ENCODE measurements at regions not wholly inside any gene's neighbourhood (a gene's known extent, or its start where the extent isn't known, plus 50 kb on each side); places are given as distances from the start of the nearest gene placed in this dataset.

- 25% methylated on average over 4 of the region's 4 CpGs for WGBS (ENCODE audit: insufficient coverage, low coverage, missing lambda C conversion rate)
- CTCF ChIA-PET (ENCODE audit: low intra/inter-chr PET ratio) = no interaction called here
Observed at GRCh38 chr18:54742120-54742519, 86.2 kb upstream of the RAB27B start.

GRCh38 chr18:54742659-54743604 lies 85.3 kb upstream of the RAB27B start:
- no peak overlapping the region for H3K9ac ChIP-seq (ENCODE audit: insufficient read depth in 1 of 2, low read depth in 2 of 2, low read length in 2 of 2)
- H2AFZ ChIP-seq (ENCODE audit: low read depth, low read length) = no peak overlapping the region
- H4K20me1 ChIP-seq (replicated peaks; ENCODE audit: control insufficient read depth, insufficient read depth, low read length) = no peaks in the 10 kb centered on the region
- TF ChIP-seq, protein P1, sequence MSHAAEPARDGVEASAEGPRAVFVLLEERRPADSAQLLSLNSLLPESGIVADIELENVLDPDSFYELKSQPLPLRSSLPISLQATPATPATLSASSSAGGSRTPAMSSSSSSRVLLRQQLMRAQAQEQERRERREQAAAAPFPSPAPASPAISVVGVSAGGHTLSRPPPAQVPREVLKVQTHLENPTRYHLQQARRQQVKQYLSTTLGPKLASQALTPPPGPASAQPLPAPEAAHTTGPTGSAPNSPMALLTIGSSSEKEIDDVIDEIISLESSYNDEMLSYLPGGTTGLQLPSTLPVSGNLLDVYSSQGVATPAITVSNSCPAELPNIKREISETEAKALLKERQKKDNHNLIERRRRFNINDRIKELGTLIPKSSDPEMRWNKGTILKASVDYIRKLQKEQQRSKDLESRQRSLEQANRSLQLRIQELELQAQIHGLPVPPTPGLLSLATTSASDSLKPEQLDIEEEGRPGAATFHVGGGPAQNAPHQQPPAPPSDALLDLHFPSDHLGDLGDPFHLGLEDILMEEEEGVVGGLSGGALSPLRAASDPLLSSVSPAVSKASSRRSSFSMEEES (CRISPR knock-in tag; IDR thresholded peaks at IDR 0.05) = no peak
- TF ChIP-seq FOXA3 (CRISPR knock-in tag; conservative IDR thresholded peaks at IDR 0.05 in 1 of 2, IDR thresholded peaks at IDR 0.05 in 1 of 2) (peak in 1 of 2 experiments; percentile 40; a peak in 1 of 4 replicates), KAT7 (CRISPR knock-in tag; IDR thresholded peaks at IDR 0.05; ENCODE audit: borderline replicate concordance) (no peak), ZNF124 (CRISPR knock-in tag; IDR thresholded peaks at IDR 0.05) (no peak), NELFE (IDR thresholded peaks at IDR 0.05; ENCODE audit: insufficient read depth, insufficient read length) (no peak), RAD51 (IDR thresholded peaks at IDR 0.05; ENCODE audit: borderline replicate concordance, low read depth) (no peak), NCOA2 (IDR thresholded peaks at IDR 0.05; ENCODE audit: partially characterized antibody in 2 of 2) (no peak)
- TF ChIP-seq, protein P2, sequence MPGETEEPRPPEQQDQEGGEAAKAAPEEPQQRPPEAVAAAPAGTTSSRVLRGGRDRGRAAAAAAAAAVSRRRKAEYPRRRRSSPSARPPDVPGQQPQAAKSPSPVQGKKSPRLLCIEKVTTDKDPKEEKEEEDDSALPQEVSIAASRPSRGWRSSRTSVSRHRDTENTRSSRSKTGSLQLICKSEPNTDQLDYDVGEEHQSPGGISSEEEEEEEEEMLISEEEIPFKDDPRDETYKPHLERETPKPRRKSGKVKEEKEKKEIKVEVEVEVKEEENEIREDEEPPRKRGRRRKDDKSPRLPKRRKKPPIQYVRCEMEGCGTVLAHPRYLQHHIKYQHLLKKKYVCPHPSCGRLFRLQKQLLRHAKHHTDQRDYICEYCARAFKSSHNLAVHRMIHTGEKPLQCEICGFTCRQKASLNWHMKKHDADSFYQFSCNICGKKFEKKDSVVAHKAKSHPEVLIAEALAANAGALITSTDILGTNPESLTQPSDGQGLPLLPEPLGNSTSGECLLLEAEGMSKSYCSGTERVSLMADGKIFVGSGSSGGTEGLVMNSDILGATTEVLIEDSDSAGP (CRISPR knock-in tag; IDR thresholded peaks at IDR 0.05) = no peak
- ATAC-seq = no peak
- H3K27ac ChIP-seq (ENCODE audit: extremely low read depth, low read depth, low read length) = no peak overlapping the region
- no TSS peak for BruUV-seq (replicated peaks)
- ChIA-PET POLR2A (no interaction called here), CTCF (ENCODE audit: low intra/inter-chr PET ratio) (no interaction called here)
- FAIRE-seq = no peak
- H3K79me2 ChIP-seq (ENCODE audit: control insufficient read depth, insufficient read depth, low read length) = no peaks in the 10 kb centered on the region
- no peak overlapping the region for H3K4me3 ChIP-seq
- intact Hi-C loops (cut with micrococcal nuclease) = no loop called here
- no peaks in the 10 kb centered on the region for H3K9me3 ChIP-seq (replicated peaks; ENCODE audit: control insufficient read depth, insufficient read depth, low read depth, low read length)
- H3K27me3 ChIP-seq (ENCODE audit: control insufficient read depth in 2 of 2, insufficient read depth in 2 of 2, low read length in 2 of 2) = no peaks in the 10 kb centered on the region
- no peaks in the 10 kb centered on the region for H3K36me3 ChIP-seq (ENCODE audit: control insufficient read depth, insufficient read depth, low read length)
- H3K9me1 ChIP-seq (ENCODE audit: control insufficient read depth, insufficient read depth, low read length) = no peaks in the 10 kb centered on the region
- H3K4me2 ChIP-seq (ENCODE audit: insufficient read depth, low read length) = no peak overlapping the region
- peaks cover 0 to 4% of the 10 kb centered on the region in 2 experiments; a peak in 1 of 5 replicates for H3K4me1 ChIP-seq (replicated peaks in 1 of 2; ENCODE audit: control insufficient read depth in 2 of 2, insufficient read depth in 2 of 2, low read length in 2 of 2)
- DNase-seq (ENCODE audit: extremely low read depth in 1 of 4, low spot score in 3 of 4) = no peak
- in situ Hi-C loops (cut with MboI) = no loop called here
- WGBS (ENCODE audit: insufficient coverage, low coverage, missing lambda C conversion rate) = 0% methylated on average over 2 of the region's 2 CpGs

More at GRCh38 chr18:54742120-54742519, 86.2 kb upstream of the RAB27B start:
- Histone ChIP-seq H3K4me3 (no peak overlapping the region), H3K9me1 (ENCODE audit: control insufficient read depth, insufficient read depth, low read length) (no peaks in the 10 kb centered on the region), H2AFZ (ENCODE audit: low read depth, low read length) (no peak overlapping the region), H3K4me2 (ENCODE audit: insufficient read depth, low read length) (no peak overlapping the region), H3K4me1 (replicated peaks in 1 of 2; ENCODE audit: control insufficient read depth in 2 of 2, insufficient read depth in 2 of 2, low read length in 2 of 2) (peaks cover 0 to 4% of the 10 kb centered on the region in 2 experiments; a peak in 1 of 5 replicates), H3K27me3 (ENCODE audit: control insufficient read depth in 2 of 2, insufficient read depth in 2 of 2, low read length in 2 of 2) (no peaks in the 10 kb centered on the region), H3K36me3 (ENCODE audit: control insufficient read depth, insufficient read depth, low read length) (no peaks in the 10 kb centered on the region), H3K79me2 (ENCODE audit: control insufficient read depth, insufficient read depth, low read length) (no peaks in the 10 kb centered on the region), H3K9ac (ENCODE audit: insufficient read depth in 1 of 2, low read depth in 2 of 2, low read length in 2 of 2) (no peak overlapping the region), H3K9me3 (replicated peaks; ENCODE audit: control insufficient read depth, insufficient read depth, low read depth, low read length) (no peaks in the 10 kb centered on the region), H4K20me1 (replicated peaks; ENCODE audit: control insufficient read depth, insufficient read depth, low read length) (no peaks in the 10 kb centered on the region), H3K27ac (ENCODE audit: extremely low read depth, low read depth, low read length) (no peak overlapping the region)
- TF ChIP-seq PHB (CRISPR knock-in tag; IDR thresholded peaks at IDR 0.05) = no peak
- TF ChIP-seq KLF6 (CRISPR knock-in tag; IDR thresholded peaks at IDR 0.05; ENCODE audit: borderline replicate concordance) = no peak
- intact Hi-C loops (cut with micrococcal nuclease) (no loop called here), in situ Hi-C loops (cut with MboI) (no loop called here)
- POLR2A ChIA-PET = interaction anchor here (0.6 kb wide), 1 partner anchor 91 kb away, joined by 3 read pairs; no protein-coding TSS in a partner anchor
- no TSS peak for BruUV-seq (replicated peaks)
- ATAC-seq = no peak
- no peak for DNase-seq (ENCODE audit: extremely low read depth in 1 of 4, low spot score in 3 of 4)
- no peak for FAIRE-seq
